Urothelium cell line (cell line): ENCODE measurements at regions not wholly inside any gene's neighbourhood (a gene's known extent, or its start where the extent isn't known, plus 50 kb on each side); places are given as distances from the start of the nearest gene placed in this dataset.

ENCODE experiments used
- DNase-seq: peaks from one replicate; pipeline ENCODE4 v3.0.0; 2011; ENCODE audit warnings: low spot score, mixed read lengths
- FAIRE-seq: peaks from 2 replicates; lab custom pipeline; 2011; peaks lifted over from hg19 to GRCh38; lab: Jason Lieb, UNC

GRCh38 chr18:21991886-21992285, 177.5 kb upstream of the GATA6 start:
- FAIRE-seq (no peak), DNase-seq (no peak)

GRCh38 chr18:21996351-21996826, 173.0 kb upstream of the GATA6 start:
- FAIRE-seq (no peak), DNase-seq (no peak)

- FAIRE-seq = no peak
Measured at GRCh38 chr18:21997207-21998143, 171.9 kb upstream of the GATA6 start.

GRCh38 chr18:21998486-21998885, 170.9 kb upstream of the GATA6 start:
- no peak for FAIRE-seq

More at GRCh38 chr18:21997207-21998143, 171.9 kb upstream of the GATA6 start:
- DNase-seq = peak; percentile 69

GRCh38 chr18:22001912-22002487, 167.4 kb upstream of the GATA6 start:
- no peak for FAIRE-seq
- DNase-seq = no peak

More at GRCh38 chr18:21998486-21998885, 170.9 kb upstream of the GATA6 start:
- DNase-seq = no peak

GRCh38 chr18:22005191-22005841, 164.1 kb upstream of the GATA6 start:
- DNase-seq (no peak), FAIRE-seq (no peak)

GRCh38 chr18:22006458-22006857, 162.9 kb upstream of the GATA6 start:
- DNase-seq = no peak
- no peak for FAIRE-seq

GRCh38 chr18:22009242-22009641, 160.1 kb upstream of the GATA6 start:
- DNase-seq (no peak), FAIRE-seq (no peak)

GRCh38 chr18:22013993-22014392, 155.4 kb upstream of the GATA6 start:
- DNase-seq = no peak
- FAIRE-seq = no peak

- no peak for FAIRE-seq
Measured at GRCh38 chr18:22015156-22015555, 154.2 kb upstream of the GATA6 start.

GRCh38 chr18:22018366-22018765, 151.0 kb upstream of the GATA6 start:
- FAIRE-seq (no peak), DNase-seq (no peak)

More at GRCh38 chr18:22015156-22015555, 154.2 kb upstream of the GATA6 start:
- DNase-seq = no peak

GRCh38 chr18:22019193-22019592, 150.2 kb upstream of the GATA6 start:
- no peak for DNase-seq
- no peak for FAIRE-seq

- FAIRE-seq (no peak), DNase-seq (no peak)
Measured at GRCh38 chr18:22020127-22020866, 149.1 kb upstream of the GATA6 start.

GRCh38 chr18:22020867-22021370, 148.5 kb upstream of the GATA6 start:
- FAIRE-seq (no peak), DNase-seq (no peak)

- FAIRE-seq (no peak), DNase-seq (no peak)
Measured at GRCh38 chr18:22021701-22022100, 147.7 kb upstream of the GATA6 start.

- FAIRE-seq (no peak), DNase-seq (no peak)
Measured at GRCh38 chr18:22024924-22025323, 144.5 kb upstream of the GATA6 start.

GRCh38 chr18:22026362-22026761, 143.0 kb upstream of the GATA6 start:
- no peak for FAIRE-seq
- DNase-seq = no peak

GRCh38 chr18:22026889-22027288, 142.5 kb upstream of the GATA6 start:
- DNase-seq = no peak
- FAIRE-seq = no peak

GRCh38 chr18:22031611-22032010, 137.8 kb upstream of the GATA6 start:
- FAIRE-seq (no peak), DNase-seq (no peak)

GRCh38 chr18:22032392-22032961, 136.9 kb upstream of the GATA6 start:
- DNase-seq (peak; percentile 92), FAIRE-seq (peak; percentile 97)
